GM12891 (cell line): ENCODE measurements at regions not wholly inside any gene's neighbourhood (a gene's known extent, or its start where the extent isn't known, plus 50 kb on each side); places are given as distances from the start of the nearest gene placed in this dataset.

Experiments used
- PAX5 ChIP-seq: IDR thresholded peaks from 2 replicates; pipeline ENCODE4 v1.6.1; 2011; ENCODE audit warnings: low read length, moderate library complexity, mild to moderate bottlenecking; ENCODE audit not compliant: insufficient read depth, severe bottlenecking
- POLR2A ChIP-seq: IDR thresholded peaks from 2 replicates; pipeline ENCODE4 v1.6.1; 2011; ENCODE audit warnings: low read depth, low read length, control low read depth
- POLR2AphosphoS5 ChIP-seq: IDR thresholded peaks from 2 replicates; pipeline ENCODE4 v1.6.1; 2011; ENCODE audit warnings: low read depth, low read length, control low read depth
- POU2F2 ChIP-seq: IDR thresholded peaks from 2 replicates; pipeline ENCODE4 v1.6.1; 2011; ENCODE audit warnings: low read depth, mild to moderate bottlenecking, control low read depth, low read length, moderate library complexity
- SPI1 ChIP-seq: IDR thresholded peaks from 2 replicates; pipeline ENCODE4 v1.6.1; 2011; ENCODE audit warnings: low read depth, low read length, control low read depth
- TAF1 ChIP-seq: IDR thresholded peaks from 2 replicates; pipeline ENCODE4 v1.6.1; 2011; ENCODE audit warnings: low read depth, low read length, control low read depth

DNA sequence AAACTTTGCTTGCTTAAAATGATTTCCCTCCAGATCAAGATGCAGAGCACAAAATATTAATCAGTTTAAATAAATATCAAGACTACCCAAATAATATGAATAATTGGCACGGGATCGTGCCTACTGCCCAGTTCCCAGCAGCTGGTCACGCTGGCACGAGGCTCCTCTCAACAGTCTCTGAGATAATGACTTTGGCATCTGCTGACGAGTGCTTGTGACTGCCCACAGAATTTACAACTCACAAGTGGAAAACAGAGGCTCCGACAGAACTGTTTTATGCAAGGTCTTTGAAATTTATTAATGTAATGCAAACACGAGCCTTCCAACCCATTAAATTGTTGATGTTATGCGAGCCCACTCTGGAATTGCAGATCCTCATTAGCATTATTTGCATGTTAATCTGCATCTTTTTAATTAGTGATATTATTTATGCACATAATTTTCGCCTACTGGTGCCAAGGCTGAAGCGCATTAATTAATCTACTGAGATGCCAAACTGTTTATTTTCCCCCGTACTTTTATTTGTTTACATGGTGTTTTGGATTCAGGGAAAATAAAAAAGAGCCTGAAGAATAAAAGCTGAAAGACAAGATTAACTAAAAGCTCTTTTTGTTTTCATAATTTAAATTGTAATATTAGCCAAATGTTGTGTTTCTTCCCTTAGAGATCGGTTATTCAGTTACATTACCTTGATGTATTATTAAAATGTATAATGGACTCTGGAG, 369.3 kb upstream of the IRX1 start:
- TF ChIP-seq POLR2A (no peak), POLR2AphosphoS5 (no peak), POU2F2 (no peak), SPI1 (no peak), TAF1 (no peak), PAX5 (no peak)
